ENCODE measurements at regions not wholly inside any gene's neighbourhood (a gene's known extent, or its start where the extent isn't known, plus 50 kb on each side); places are given as distances from the start of the nearest gene placed in this dataset.
"Not testable (repeated sequence)": the region's sequence is repeated elsewhere in the genome, so short reads cannot be mapped to it uniquely, and the experiment has no call there.

DNA sequence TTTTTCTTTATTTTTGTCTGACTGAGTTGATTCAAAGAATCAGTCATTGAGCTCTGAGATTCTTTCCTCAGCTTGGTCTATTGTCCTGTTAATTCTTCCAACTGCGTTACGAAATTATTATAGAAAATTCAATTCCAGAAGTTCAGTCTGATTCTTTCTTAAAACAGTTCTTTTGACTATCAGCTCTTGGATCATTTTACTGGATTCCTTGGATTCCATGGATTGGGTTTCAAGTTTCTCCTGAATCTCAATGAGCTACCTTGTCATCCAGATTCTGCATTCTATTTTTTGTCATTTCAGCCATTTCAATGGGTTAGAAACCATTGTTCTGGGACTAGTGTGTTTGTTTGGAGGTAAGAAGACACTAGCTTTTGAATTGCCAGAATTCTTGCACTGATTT is 169.3 kb downstream of the PCDH20 start:
- DNase-seq (ENCODE audit: extremely low spot score, insufficient read length, low read depth): no peak
- no peak for FAIRE-seq

DNA sequence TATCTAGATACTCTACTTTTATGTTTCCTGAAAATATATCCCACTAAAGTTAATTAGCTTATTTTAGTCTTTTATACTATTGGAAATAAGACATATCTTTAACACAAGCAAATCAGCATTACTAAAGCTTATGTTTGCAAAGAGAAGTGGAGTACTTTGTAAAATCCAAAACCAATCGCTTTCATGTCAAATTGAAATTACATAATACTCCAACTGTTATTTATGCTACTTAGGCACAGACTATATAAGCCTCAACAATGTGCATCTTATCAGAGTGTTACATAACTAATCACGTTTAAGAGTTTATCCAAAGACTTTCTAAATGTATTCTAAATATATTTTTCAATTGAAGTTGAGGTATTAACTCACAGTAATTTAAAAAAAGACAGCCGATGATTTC is 200.0 kb downstream of the PCDH20 start:
- FAIRE-seq (no peak), DNase-seq (ENCODE audit: extremely low spot score, insufficient read length, low read depth) (no peak)

DNA sequence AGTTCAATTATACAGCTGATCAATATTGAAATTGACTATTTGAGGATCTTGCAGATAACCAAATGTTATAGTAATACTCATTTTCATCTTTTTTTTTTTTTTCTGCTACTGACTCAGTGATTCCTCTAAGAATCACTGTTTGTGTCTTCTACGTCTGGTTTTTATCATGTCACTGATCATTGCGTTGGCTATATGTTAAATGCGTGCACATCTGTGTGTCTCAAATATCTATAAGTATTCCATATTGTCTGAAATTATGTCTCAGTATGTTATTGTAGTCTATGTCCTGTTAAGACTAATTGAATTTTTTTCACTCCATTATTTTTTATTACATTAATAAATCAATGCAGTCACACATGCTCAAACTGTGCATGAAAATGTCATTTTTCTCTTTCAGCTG is 200.5 kb downstream of the PCDH20 start:
- DNase-seq (ENCODE audit: extremely low spot score, insufficient read length, low read depth) (no peak), FAIRE-seq (no peak)

DNA sequence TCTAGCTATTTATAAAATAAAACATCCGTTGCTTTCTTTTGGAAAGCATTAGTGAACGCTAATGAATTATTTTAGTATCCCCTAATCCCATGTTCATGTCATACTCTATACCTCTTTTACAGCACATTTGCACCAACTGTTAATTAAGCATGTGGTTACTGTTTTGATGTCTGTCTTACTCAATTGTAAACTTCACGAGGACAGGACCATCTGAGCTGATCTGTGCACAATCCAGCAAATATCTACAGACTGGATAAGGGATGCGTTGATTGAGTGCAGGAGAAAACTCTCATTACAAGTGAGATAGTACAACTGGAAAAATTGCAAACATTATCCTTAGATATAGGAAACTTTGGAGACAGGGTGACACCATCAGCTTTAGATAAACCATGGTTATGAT is 201.1 kb downstream of the PCDH20 start:
- DNase-seq (ENCODE audit: extremely low spot score, insufficient read length, low read depth) (no peak), FAIRE-seq (no peak)

DNA sequence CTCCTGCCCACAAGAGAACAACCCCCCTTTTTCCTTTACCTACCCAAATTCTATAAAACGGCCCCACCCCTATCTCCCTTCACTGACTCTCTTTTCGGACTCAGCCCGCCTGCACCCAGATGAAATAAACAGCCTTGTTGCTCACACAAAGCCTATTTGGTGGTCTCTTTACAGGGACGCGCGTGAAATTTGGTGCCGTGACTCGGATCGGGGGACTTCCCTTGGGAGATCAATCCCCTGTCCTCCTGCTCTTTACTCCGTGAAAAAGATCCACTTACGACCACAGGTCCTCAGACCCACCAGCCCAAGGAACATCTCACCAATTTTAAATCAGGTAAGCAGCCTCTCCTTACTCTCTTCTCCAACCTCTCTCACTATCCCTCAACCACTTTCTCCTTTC is 209.8 kb downstream of the PCDH20 start:
- not testable (repeated sequence) for DNase-seq (ENCODE audit: extremely low spot score, insufficient read length, low read depth); FAIRE-seq

DNA sequence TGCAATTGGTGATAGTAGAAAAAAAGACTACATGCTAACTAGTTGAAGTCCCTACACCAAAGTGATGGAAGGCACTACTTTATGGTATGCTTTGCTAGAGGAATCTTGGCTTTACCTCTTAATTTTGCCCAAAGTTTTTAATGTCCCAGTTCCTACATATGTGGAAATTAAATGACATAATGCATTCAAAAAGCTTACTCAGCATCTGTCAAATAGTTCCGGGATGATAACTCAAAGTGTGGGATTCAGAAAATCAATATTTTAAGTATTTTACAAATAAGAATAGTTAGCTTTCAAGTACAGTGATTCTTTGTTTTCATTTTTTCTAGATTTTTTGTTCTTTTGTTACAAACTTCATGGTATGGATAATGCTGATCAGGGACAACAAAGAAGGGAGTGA is 211.6 kb downstream of the PCDH20 start:
- DNase-seq (ENCODE audit: extremely low spot score, insufficient read length, low read depth) (no peak), FAIRE-seq (no peak)

DNA sequence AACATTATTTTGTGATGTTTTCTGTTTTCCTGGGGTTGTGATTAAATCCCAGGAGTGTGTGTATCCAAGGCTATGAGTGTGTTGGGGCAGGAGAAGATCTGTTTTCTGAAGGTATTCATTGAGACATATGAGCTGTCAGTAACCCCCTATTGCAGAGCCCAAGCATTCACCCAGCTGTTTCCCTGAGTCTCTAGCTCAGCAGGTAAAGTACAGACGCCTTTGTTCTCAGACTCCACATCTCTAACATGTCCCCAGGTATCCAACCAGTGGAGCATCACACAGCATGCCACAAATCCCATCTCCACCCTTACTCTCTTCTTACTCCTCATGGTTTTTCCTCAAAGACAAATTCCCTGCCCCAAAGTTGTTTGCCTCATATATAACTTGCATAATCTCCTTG is 213.6 kb downstream of the PCDH20 start:
- FAIRE-seq (no peak), DNase-seq (ENCODE audit: extremely low spot score, insufficient read length, low read depth) (no peak)

DNA sequence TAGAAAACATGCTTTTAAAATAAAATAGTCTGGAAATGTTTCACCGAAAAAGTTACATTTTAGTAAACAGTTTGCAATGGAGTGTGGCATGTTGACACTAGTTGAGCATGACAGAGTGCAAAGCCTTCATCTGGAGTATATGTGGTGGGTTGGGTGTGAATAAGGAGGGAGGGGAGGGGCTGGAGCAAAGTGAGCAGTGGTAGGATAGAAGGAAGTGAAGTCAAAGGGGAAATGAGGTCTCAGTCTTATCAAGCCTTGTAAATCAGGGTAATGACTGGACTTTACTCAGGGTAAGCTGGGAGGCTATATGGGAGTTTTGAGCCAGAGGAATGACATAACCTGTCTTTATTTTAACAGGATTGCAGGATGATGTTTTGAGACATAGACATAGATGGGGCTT is 222.8 kb downstream of the PCDH20 start:
- FAIRE-seq (no peak), DNase-seq (ENCODE audit: extremely low spot score, insufficient read length, low read depth) (no peak)

DNA sequence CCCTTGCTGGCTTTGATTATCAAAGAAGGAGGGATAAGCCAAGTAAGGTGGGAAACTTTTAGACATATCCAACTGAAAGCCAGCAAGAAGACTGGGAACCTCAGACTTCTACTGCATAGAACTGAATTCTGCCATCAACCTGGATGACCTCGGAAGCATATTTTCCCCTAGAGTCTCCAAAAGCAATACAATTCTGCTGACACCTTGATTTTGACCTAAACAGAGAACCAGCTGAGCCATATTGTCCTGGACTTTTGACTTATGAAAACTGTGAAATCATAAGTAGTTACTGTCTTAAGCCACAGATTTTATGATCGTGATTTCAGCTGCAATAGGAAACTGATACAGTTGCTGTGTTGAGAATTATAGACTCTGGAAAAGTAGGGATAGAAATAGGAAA is 227.6 kb downstream of the PCDH20 start:
- no peak for FAIRE-seq
- DNase-seq (ENCODE audit: extremely low spot score, insufficient read length, low read depth): no peak

DNA sequence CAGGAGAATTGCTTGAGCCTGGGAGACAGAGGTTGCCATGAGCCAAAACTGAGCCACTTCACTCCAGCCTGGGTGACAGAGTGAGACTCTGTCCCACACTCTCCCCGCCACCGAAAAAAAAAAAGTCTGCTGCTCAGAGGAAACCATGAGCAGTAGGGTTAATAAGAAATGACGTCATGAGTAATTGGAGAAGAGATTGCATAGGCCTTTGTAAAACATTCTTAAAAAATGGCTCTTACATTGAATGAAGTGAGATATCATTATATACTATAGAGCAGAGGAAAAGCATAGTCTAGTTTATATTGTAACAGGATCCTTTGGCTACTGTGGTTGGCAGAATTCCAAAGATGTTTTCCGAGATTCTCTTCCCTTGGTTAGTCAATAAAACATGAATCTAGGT is 228.2 kb downstream of the PCDH20 start:
- FAIRE-seq (no peak), DNase-seq (ENCODE audit: extremely low spot score, insufficient read length, low read depth) (no peak)

DNA sequence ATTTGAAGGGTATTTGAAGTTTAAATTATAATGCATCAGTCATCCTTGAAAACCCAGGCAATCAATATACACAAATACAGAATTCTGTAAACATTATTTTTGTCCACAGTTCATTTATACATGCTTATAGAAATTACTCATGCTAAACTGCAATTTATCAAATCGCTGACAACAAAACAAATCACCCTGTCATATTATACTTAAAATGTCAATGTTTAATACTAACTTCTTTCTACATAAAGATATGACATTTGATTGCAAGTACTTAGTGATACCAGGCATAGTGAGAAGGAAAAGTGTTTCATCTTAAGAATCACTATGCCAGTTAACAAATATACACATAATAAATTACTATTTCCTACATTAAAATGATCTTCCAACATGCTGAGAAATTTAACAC is 232.0 kb downstream of the PCDH20 start:
- FAIRE-seq (no peak), DNase-seq (ENCODE audit: extremely low spot score, insufficient read length, low read depth) (no peak)

DNA sequence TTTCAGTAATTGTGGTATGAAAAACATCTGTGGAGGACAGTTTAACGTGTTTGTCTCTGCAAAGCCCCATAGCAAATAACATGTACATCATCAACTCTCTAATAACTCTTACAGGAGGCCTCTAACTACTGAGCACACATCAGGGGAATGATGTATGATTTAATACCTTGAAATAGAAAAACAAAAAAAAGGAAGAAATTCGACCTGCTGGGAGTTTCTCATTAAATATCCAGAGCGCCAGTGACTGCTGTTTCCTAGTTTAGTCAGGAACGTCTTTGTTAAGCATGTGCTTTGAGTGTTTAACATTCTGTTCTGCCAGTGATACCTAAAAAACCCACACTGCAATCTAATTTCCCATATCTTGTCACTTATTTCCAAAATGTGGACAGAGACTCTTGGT is 235.4 kb downstream of the PCDH20 start:
- DNase-seq (ENCODE audit: extremely low spot score, insufficient read length, low read depth) (no peak), FAIRE-seq (no peak)

DNA sequence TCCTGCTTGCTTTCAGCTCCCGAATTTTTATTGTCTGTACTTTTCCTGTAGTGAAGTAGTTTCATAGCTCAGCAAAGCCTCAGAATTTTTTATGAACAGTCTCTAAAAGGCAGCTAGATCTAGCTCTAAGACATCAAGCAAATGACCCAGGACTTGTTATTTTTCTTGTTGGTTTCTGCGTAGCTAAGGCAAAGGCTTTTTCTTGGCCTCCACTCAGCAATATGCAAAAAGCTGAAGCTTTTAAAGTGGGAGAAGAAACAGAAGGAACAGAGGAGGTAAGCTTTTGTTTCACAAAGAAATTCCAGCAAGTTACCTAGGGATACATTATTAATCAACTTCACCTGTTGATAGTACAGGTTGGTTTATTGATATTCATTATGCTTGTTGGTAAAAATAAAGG is 235.9 kb downstream of the PCDH20 start:
- no peak for FAIRE-seq
- no peak for DNase-seq (ENCODE audit: extremely low spot score, insufficient read length, low read depth)

DNA sequence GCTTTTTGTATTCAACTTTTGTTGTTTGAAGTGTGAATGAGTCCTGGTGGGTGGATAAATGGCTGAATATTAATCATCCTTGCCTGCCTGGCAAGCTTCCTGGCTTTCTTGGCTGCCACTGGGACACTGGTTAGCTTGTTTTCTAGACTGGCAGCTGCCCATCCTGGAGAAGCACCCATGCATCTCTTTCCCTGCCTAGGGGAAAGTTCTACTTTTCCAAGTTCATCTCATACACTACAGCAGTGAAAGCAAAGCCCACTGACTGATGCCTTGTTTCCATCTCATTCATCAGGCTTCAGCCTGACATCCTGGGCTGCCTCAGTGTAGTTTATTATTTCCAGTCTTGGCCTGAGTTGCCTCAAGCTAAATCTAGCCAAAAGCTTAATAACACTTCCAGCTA is 244.8 kb downstream of the PCDH20 start:
- DNase-seq (ENCODE audit: extremely low spot score, insufficient read length, low read depth) (no peak), FAIRE-seq (no peak)

DNA sequence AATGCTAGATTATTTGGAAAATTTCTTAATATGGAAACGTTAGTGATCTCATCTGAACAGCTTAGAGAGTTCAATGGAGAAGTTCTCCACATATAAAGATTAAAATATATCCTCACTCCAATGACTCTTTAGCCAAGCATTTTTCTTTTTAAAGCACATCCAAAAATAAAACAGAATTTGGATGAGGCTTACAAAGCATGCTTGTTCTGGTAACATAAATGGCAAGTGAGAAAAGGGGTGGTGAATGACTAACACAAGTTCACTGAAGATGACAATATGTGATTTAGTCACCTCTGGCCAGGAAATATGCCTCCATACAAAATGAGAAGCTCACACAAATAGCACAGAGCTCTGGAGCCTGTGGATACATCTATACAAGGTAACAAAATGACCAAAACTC is 253.0 kb downstream of the PCDH20 start:
- DNase-seq (ENCODE audit: extremely low spot score, insufficient read length, low read depth): no peak
- FAIRE-seq: no peak

DNA sequence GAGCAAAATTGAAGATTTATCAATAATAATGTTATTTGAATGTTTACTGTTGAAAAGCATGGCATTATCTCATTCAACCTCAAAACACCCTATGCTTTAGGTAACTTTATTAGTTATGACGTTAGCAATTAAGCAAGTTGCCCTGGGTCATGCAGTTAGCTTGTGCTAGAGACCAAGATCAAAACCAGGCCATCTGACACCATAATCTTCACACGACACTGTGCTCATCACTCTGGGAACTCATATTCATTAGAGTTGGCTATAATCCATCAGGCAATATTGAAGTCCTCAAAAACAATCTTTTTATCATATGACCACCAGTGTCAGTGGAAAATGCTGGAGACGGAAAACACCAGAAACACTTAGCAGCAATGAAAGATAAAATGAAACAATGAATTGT is 253.5 kb downstream of the PCDH20 start:
- FAIRE-seq (no peak), DNase-seq (ENCODE audit: extremely low spot score, insufficient read length, low read depth) (no peak)

DNA sequence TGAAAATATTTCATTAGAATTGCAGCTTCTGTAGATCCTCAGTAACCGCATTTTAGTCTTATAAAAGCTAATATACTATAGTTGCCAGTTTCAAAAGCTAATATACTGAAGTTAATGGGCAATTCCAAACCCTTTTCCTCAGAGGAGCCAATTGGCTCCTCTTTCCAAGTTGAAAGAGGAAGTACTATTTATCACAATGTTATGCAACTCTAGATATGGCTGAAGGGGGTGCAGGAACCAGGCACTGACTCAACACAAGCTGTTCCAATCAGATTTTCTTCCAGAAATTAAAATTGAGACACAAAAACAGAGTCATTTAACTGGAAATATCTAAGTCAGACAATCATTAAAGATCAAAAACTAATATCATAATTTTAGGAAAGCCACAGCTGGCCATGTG is 258.9 kb downstream of the PCDH20 start:
- no peak for FAIRE-seq
- DNase-seq (ENCODE audit: extremely low spot score, insufficient read length, low read depth): no peak

DNA sequence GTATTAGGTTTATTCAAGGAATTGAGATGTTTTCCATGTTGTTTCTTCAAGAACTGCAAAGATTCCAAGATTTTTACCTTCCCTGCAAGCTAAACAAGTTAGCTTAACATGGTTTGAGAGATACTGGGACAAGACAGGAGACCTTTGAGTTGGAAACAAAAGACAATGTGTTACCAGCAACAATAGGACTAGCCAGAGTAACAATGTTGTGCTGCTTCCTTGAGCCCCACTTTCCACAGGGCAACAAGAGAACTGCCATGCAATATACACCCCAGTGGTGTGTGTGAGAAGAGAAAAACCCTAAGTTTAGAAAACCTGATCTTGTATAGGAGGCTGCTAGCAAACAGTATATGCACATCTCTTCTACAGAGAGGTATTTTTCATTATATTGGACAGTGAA is 264.6 kb downstream of the PCDH20 start:
- DNase-seq (ENCODE audit: extremely low spot score, insufficient read length, low read depth) (no peak), FAIRE-seq (no peak)

DNA sequence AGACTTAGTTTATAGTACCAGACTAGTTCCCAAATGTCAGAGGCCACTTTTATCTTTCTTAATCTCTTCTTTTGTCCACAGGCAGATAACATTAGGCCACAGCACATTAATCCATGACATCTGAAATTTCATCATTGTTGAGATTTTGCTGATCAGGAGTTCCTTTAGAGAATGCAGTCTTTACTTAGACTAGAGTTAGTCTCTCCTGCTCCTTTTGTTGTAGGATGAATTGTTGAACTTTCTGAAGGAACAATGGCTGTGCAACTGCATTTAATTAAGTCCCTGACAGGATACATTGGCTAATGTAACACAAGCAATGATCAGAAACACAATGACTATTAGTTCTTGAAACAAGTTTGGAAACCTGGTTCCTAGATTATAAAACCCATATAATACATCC is 266.3 kb downstream of the PCDH20 start:
- FAIRE-seq: no peak
- no peak for DNase-seq (ENCODE audit: extremely low spot score, insufficient read length, low read depth)

DNA sequence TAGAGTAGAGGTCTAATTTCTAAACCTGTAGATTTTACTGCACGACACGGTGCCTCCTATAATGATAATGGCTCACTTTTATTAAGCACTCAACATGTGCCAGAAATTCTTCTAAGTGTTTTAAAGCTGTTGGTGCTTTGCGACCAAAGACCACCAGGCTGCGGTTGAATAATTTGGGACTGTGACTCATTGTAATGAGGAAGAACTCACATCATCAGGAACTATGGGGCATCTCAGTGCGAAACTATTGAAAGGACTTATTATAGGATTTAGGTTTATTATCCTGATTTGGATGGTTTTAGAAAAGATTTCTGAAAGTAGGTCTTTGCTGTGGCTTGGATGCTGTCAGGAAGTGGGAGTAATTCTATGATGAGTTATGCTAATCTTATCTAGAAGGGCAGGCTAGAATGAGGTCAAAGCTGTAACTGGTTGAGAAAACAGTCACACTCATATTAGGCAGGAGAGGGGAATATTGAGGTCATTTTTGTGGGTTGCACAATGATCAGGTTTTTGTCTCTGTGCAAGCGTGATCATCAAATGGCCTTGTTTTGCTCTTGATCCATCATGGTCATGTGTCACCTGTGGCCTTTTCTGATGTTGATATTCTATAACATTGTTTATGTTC is 266.8 kb downstream of the PCDH20 start:
- FAIRE-seq (no peak), DNase-seq (ENCODE audit: extremely low spot score, insufficient read length, low read depth) (no peak)

DNA sequence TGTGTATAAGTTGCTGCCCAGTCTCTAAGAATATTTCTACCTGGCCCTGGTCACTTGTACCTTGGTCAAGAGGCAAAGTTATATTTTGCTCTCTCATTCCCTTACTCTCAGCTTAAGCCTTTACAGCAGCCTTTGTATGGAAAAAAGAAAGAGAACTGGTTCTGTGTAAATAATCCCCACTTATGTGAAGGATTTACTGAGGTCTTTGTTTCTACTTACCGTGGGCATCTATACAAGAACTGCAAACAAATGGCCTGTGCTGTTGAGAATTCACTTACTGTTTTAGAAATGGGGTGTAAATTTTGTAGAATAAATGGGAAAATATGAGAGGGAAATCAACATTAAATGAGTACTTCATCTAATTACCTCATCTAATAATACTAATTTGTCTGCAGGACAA is 267.4 kb downstream of the PCDH20 start:
- no peak for DNase-seq (ENCODE audit: extremely low spot score, insufficient read length, low read depth)
- no peak for FAIRE-seq

DNA sequence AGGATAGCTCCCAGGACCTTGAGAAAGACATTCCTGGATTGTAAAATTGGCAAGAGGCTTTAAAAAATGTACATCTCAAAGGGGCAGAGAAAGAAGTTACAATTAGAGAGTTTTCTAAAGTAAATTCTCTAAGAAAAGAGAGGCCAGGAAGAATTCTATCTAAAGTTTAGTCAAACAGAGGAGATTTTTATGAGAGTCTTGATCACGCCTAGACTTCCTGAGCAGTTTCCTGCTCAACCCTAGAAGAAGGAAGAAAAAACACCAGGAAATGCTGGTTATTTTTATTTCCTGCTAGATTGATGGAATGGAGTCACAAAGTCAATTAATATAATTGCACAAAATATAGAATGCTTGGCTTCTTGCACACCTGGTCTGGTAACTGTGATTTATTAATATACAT is 269.1 kb downstream of the PCDH20 start:
- DNase-seq (ENCODE audit: extremely low spot score, insufficient read length, low read depth): no peak

DNA sequence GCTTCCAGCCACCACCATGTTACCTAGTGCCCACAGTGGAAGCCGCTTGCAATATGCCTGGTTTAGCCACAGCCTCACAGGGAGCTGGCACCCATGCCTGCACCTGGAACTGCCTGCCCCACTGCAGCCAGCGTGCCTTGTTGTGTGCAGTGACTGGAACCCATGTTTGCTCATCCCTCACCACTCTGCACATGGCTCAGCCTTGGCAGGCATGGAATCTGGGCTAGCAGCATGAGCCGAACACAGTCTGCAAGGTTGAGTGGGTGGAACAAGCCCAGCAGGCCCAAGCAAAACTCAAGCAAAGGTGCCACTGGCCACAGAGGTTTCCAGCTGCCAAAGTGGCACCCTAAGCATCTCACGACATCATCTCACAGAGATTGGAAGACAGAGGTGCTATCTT is 269.5 kb downstream of the PCDH20 start:
- DNase-seq (ENCODE audit: extremely low spot score, insufficient read length, low read depth) (no peak), FAIRE-seq (no peak)

More for the DNA sequence above, 269.1 kb downstream of the PCDH20 start:
- no peak for FAIRE-seq

Measured in GM18507 (cell line).